ENCODE measurements at regions not wholly inside any gene's neighbourhood (a gene's known extent, or its start where the extent isn't known, plus 50 kb on each side); places are given as distances from the start of the nearest gene placed in this dataset.
A peak's percentile ranks its signal among the peaks of the same experiment; 100 is the strongest.

GRCh38 chr18:56314396-56314795 is 324.0 kb downstream of the TXNL1 start:
- ATAC-seq (no peak), DNase-seq (ENCODE audit: low read depth in 1 of 2, low spot score in 1 of 2) (peak in 1 of 2 experiments; percentile 10), FAIRE-seq (no peak)
- POLR2A ChIA-PET: no interaction called here
- H3K27ac ChIP-seq: no peak overlapping the region
- H3K4me3 ChIP-seq: no peak overlapping the region
- TF ChIP-seq CEBPB (IDR thresholded peaks at IDR 0.05) (no peak), RAD21 (conservative IDR thresholded peaks at IDR 0.05 in 1 of 2, IDR thresholded peaks at IDR 0.05 in 1 of 2) (peak in 1 of 2 experiments; percentile 21; a peak in 2 of 5 replicates)
- CTCF ChIA-PET: interaction anchor here (1.1 kb wide), 1 partner anchor 43 kb away, joined by 3 read pairs; no protein-coding TSS in a partner anchor
- 8% methylated on average over 1 of the region's 1 CpG for WGBS (ENCODE audit: missing lambda C conversion rate)
- no peaks in the 10 kb centered on the region for H3K9me3 ChIP-seq
- no peaks in the 10 kb centered on the region for H3K4me1 ChIP-seq
- H3K4me2 ChIP-seq: no peak overlapping the region

- ATAC-seq: no peak
- no peak for TF ChIP-seq ZC3H11A (IDR thresholded peaks at IDR 0.05)
- TF ChIP-seq JUNB (IDR thresholded peaks at IDR 0.05): no peak
- TF ChIP-seq, protein P1, sequence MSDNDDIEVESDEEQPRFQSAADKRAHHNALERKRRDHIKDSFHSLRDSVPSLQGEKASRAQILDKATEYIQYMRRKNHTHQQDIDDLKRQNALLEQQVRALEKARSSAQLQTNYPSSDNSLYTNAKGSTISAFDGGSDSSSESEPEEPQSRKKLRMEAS (IDR thresholded peaks at IDR 0.05): no peak
- TF ChIP-seq CBX8 (IDR thresholded peaks at IDR 0.05): no peak
- TF ChIP-seq RCOR1 (IDR thresholded peaks at IDR 0.05; ENCODE audit: low read depth, low read length): no peak
- TF ChIP-seq, protein P2, sequence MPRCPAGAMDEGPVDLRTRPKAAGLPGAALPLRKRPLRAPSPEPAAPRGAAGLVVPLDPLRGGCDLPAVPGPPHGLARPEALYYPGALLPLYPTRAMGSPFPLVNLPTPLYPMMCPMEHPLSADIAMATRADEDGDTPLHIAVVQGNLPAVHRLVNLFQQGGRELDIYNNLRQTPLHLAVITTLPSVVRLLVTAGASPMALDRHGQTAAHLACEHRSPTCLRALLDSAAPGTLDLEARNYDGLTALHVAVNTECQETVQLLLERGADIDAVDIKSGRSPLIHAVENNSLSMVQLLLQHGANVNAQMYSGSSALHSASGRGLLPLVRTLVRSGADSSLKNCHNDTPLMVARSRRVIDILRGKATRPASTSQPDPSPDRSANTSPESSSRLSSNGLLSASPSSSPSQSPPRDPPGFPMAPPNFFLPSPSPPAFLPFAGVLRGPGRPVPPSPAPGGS (IDR thresholded peaks at IDR 0.05): no peak
- TF ChIP-seq NFE2L2 (conservative IDR thresholded peaks at IDR 0.05; ENCODE audit: low read length): no peak
- no peak for TF ChIP-seq RARB (CRISPR knock-in tag; IDR thresholded peaks at IDR 0.05)
- TF ChIP-seq TP53 (CRISPR knock-in tag; IDR thresholded peaks at IDR 0.05): no peak
- TF ChIP-seq POLR2A (IDR thresholded peaks at IDR 0.05; ENCODE audit: low read length): no peak
- TF ChIP-seq CBX2 (IDR thresholded peaks at IDR 0.05; ENCODE audit: borderline replicate concordance, low read depth): no peak
- no peak for TF ChIP-seq RNF2 (IDR thresholded peaks at IDR 0.05; ENCODE audit: borderline replicate concordance, low read depth)
- TF ChIP-seq FOXS1 (CRISPR knock-in tag; IDR thresholded peaks at IDR 0.05): no peak
- TF ChIP-seq EHF (CRISPR knock-in tag; IDR thresholded peaks at IDR 0.05): no peak
- H3K27ac ChIP-seq: no peak overlapping the region
- no peak overlapping the region for H3K4me2 ChIP-seq
- H3K4me3 ChIP-seq: no peak overlapping the region
- no peaks in the 10 kb centered on the region for H3K4me1 ChIP-seq
- WGBS (ENCODE audit: missing lambda C conversion rate): 67% methylated on average over 5 of the region's 5 CpGs
- FAIRE-seq: no peak
- POLR2A ChIA-PET: no interaction called here
- CTCF ChIA-PET: interaction anchor here (1.2 kb wide), 1 partner anchor 11 kb away, joined by 3 read pairs; no protein-coding TSS in a partner anchor
- no peaks in the 10 kb centered on the region for H3K9me3 ChIP-seq
- DNase-seq (ENCODE audit: low read depth in 1 of 2, low spot score in 1 of 2): no peak
Observed at GRCh38 chr18:56312551-56313335, 325.6 kb downstream of the TXNL1 start.

- Histone ChIP-seq H3K9me3 (no peaks in the 10 kb centered on the region), H3K27ac (no peak overlapping the region), H3K4me1 (no peaks in the 10 kb centered on the region), H3K4me2 (no peak overlapping the region), H3K4me3 (no peak overlapping the region)
- ChIA-PET CTCF (no interaction called here), POLR2A (no interaction called here)
- WGBS (ENCODE audit: missing lambda C conversion rate): 53% methylated on average over 2 of the region's 2 CpGs
- TF ChIP-seq FOXS1 (CRISPR knock-in tag; IDR thresholded peaks at IDR 0.05) (no peak), CHD4 (IDR thresholded peaks at IDR 0.05; ENCODE audit: borderline replicate concordance) (no peak), RARB (CRISPR knock-in tag; IDR thresholded peaks at IDR 0.05) (no peak), ESRRA (IDR thresholded peaks at IDR 0.05; ENCODE audit: borderline replicate concordance, low read length) (no peak), CBX8 (IDR thresholded peaks at IDR 0.05) (no peak), CTCF (IDR thresholded peaks at IDR 0.05) (no peak), FOSB (CRISPR knock-in tag; IDR thresholded peaks at IDR 0.05) (no peak), HOXB13 (CRISPR knock-in tag; IDR thresholded peaks at IDR 0.05; ENCODE audit: low read depth) (no peak), HOXB5 (CRISPR knock-in tag; IDR thresholded peaks at IDR 0.05) (no peak), ZC3H11A (IDR thresholded peaks at IDR 0.05) (no peak), RAD21 (conservative IDR thresholded peaks at IDR 0.05 in 1 of 2, IDR thresholded peaks at IDR 0.05 in 1 of 2) (no peak), TFCP2L1 (CRISPR knock-in tag; IDR thresholded peaks at IDR 0.05) (no peak), EHMT2 (IDR thresholded peaks at IDR 0.05; ENCODE audit: low read depth) (no peak), TP53 (CRISPR knock-in tag; IDR thresholded peaks at IDR 0.05) (no peak), HDAC2 (IDR thresholded peaks at IDR 0.05) (no peak)
- TF ChIP-seq, protein P3, sequence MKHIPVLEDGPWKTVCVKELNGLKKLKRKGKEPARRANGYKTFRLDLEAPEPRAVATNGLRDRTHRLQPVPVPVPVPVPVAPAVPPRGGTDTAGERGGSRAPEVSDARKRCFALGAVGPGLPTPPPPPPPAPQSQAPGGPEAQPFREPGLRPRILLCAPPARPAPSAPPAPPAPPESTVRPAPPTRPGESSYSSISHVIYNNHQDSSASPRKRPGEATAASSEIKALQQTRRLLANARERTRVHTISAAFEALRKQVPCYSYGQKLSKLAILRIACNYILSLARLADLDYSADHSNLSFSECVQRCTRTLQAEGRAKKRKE (CRISPR knock-in tag; IDR thresholded peaks at IDR 0.05; ENCODE audit: low read depth): no peak
- FAIRE-seq: no peak
- no peak for ATAC-seq
- no peak for DNase-seq (ENCODE audit: low read depth in 1 of 2, low spot score in 1 of 2)
Observed at GRCh38 chr18:56309104-56309503, 329.3 kb downstream of the TXNL1 start.
